Fibroblast of skin of back (primary cell): ENCODE measurements at regions not wholly inside any gene's neighbourhood (a gene's known extent, or its start where the extent isn't known, plus 50 kb on each side); places are given as distances from the start of the nearest gene placed in this dataset.
"Not testable (repeated sequence)": the region's sequence is repeated elsewhere in the genome, so short reads cannot be mapped to it uniquely, and the experiment has no call there.

Experiments used
- DNase-seq: peaks from one replicate; pipeline ENCODE4 v3.0.0-alpha.2; 2013

DNA sequence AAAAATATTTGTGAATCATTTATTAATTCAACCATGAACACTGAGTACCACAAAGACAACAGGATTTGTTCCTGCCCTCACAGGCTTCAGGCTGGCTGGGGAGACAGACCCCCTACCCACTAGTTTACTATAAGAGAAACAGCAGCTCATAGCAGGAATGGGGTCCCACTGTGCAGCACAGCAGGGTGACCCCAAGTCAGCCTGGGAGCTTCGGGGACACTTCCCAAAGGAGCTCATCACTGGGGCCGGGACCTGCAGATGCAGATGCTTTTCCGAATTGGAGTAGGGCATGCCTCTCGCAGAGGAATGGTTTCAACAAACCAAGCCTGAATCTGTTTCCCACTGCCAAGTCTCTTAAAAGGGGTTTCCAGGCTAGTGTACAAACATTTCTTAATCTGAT is 176.2 kb upstream of the PWP1 start:
- no peak for DNase-seq

- no peak for DNase-seq
Observed at GRCh38 chr12:107510211-107510610, 175.4 kb upstream of the PWP1 start.

DNA sequence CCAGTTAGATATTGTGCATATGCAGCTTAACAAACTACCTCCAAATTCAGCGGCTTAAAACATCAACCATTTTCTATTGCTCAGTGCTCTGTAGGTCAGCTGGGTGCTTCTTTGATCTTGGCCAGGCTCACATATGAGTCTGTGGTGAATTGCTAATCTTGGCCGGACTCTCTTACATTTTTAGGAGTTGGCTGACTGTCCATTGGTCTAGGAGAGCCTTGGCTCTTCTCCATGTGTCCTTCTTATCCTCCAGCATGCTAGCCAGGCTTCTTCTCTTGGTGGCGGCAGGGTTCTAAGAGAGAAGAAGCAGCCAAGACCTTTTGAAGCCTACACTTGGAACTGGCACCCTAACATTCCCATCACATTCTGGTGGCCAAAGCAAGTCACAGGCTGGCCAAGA is 174.3 kb upstream of the PWP1 start:
- DNase-seq = no peak

- DNase-seq = no peak
Observed at GRCh38 chr12:107512391-107512790, 173.2 kb upstream of the PWP1 start.

DNA sequence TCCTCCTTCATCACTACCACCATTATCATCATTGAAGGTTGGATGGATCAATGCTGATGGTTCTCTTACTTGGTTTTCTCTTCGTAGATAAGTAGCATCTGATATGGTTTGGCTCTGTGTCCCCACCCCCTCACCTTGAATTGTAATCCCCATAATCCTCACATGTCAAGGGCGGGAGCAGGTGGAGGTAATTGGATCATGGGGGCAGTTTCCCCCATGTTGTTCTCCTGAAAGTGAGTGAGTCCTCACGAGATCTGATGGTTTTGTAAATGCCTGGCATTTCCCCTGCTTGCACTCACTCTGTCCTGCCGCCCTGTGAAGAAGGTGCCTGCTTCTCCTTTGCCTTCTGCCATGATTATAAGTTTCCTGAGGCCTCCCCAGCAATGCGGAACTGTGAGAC is 172.4 kb upstream of the PWP1 start:
- DNase-seq = no peak

- no peak for DNase-seq
Observed at GRCh38 chr12:107513636-107514400, 171.8 kb upstream of the PWP1 start.

DNA sequence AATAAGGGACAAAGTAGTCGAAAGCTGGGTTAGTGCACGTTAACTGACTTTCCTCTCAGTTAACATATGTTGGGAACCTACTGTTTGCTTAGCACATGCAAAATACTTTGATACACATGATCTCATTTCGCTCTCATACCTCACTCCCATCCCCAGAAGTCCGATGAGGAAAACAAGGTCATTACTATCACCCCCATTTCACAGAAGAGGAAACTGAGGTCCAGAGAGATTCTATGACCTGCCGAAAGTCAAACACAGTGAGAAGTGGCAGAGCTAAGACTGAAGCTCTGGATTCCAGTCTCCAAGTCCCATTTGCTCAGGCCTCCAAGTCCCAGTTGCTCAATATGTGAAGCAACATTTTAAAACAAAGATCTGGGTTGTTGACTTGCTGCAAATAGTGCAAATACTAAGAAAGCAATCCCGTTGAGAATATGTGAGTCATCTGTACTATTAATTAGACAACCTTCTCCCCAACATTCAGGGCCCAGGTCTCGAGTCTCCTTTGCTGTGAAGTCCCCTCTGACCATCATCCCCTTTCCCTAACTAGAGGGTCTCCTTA is 170.6 kb upstream of the PWP1 start:
- DNase-seq = peak; percentile 55

DNA sequence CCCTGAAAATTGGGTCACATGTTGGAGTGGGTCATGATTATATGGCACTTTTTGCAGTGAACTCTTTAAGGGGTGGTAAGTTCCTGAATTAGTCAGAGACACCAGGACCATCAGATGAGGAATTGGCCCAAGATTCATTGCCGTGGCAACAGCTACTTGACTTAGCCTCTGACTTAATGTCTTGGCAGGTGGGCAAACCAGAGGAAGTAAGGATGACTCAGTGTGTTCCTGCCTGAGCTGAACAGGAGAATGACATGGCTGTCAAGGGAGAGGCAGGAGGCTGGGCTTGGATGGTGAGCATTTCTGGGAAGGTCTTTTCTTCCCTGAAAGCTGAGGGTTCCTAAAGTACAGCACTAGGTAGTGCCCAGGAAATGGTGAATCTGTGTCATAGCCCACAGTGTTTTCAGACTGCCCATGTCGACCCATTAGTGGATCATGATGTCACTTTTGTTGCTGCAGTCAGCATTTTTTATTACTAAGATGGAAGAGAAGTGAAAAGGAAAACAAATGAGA is 170.1 kb upstream of the PWP1 start:
- DNase-seq = peak; percentile 94

GRCh38 chr12:107517816-107518215 is 167.8 kb upstream of the PWP1 start:
- DNase-seq = not testable (repeated sequence)

DNA sequence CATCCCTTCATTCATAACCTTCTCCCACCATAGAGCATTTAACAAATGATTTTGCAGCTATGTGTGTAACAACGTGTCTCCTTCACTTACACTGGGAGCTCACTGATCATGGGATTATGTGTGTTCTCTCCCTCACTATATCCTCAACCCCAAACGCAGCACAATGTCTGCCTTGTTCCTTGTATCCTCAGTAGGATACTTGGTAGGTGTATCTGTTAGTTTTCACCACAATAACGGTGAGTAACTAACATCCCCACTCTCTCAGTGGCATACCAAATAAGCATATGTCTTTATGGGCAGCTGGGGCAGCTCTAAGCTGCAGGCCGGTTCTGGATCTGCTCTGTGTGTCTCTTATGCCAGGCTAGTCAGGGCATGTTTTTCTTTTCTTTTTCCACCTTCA is 166.7 kb upstream of the PWP1 start:
- no peak for DNase-seq

DNA sequence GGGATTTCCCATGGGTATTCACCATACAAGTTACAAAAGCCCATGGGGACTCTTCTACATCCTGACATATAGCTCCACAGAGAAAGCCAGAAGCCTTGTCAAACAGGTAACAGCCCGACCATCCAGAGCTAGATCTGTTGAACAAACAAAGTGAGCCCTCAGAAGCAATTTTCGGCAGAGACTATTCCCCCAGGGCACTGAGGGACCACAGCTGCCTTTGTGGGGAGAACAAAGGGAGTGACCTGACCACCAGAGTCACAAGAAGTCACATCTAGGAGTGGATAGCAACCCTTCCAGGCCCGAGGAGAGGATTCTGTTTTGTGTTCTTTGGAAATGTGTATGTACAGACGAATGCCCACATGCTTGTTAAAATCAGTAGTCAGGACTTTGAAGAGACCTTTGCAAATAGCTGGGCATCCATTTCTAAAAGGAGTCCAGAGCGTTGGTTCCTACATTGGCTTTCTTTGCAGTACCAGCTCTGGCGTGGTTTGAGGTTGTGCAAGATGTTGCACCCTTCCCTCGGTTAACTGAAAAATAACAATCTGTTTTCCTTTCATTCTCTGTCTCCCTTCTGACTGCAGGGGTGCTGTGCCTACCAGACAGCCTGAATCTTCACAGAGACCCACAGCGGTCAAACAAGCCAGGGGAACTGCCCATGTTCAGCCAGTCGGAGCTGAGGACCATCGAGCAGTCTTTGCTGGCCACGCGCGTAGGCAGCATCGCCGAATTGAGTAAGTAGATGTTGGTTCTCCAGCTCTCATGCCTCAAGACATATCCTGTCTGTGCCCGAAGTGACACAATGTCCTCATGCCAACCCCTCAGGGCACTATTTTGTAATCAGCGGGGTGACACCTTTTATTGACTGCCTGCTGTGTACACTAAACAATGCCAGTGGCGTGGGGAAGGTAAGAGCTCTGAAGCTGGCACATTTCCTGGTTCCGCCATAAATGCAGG is 165.4 kb upstream of the PWP1 start:
- DNase-seq = no peak

DNA sequence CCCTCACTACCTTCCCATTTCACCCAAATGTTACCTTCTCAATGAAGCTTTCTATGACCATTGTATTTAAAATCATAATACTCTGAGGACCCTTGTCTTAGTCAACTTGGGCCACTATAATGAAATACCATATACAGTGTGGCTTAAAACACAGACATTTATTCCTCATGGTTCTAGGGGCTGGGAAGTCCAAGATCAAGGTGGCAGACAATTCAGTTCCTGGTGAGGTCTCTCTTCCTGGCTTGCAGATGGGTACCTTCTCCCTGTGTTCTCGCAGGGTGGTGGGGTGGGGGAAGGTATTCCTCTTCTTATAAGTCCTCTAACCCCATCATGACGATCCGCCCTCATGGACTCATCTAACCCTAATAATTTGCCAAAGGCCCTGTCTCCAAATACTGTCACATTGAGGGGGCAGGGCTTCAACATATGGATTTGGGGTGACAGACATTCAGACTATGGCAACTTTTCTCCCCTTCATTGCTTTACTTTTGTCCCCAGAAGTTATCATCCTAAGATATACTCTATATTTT is 163.7 kb upstream of the PWP1 start:
- DNase-seq = no peak

DNA sequence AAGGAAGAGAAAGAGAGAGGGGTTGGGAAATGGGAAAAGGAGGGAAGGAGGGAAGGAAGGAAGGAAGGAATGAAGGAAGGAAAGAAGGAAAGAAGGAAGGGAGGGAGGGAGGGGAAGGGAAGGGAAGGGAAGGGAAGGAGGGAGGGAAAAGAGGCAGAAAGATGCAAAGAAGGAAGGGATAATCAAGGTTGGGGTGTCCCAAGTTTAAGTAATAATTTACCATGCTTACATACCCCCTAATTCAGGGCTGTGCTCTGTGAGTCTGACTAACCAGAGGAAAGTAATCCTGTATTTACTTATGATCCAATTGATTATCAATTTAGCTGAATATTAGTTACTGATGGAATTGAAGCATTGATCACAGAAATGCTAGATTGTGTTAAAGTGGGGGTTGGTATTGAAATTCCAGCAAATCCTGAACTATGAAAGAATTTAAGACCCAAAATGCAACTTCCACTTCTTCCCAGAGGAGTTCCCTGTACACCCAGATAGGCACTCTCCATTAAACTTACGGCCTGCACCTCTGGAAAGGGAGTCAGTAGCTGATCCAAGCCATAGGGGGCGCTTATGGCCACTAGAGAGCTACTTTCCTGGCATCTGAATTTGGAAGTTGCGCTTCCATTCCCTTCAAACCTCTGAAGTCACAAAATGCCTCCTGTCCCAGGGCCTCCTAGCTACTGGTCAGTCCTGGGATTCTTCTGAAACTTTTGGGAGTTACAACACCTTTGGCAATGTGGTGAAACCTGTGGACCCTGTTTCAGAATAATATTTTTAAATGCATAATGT is 162.7 kb upstream of the PWP1 start:
- DNase-seq = no peak

GRCh38 chr12:107523775-107524535 is 161.6 kb upstream of the PWP1 start:
- DNase-seq = no peak

DNA sequence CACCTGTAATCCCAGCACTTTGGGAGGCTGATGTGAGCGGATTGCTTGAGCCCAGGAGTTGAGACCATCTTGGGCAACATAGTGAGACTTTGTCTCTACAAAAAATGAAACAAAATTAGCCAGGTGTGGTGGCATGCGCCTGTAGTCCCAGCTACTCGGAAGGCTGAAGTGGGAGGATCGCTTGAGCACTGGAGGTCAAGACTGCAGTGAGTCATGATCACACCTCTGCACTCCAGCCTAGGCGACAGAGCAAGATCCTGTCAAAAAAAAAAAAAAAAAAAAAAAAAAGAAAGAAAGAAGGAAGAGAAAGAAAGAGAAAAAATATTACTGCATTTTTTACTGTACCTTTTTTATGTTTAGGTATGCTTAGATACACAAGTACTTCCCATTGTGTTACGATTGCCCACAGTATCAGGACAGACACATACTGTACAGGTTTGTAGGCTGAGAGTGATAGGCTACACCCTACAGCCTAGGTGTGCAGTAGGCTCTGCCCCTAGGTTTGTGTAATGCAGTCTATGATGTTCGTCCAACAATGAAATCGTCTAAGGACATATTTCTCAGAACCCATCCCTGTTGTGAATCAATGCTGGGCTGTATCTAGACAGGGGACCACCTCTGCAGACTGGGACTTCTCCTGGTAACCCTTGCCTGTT is 160.4 kb upstream of the PWP1 start:
- no peak for DNase-seq

- DNase-seq = no peak
Observed at GRCh38 chr12:107525719-107526554, 159.7 kb upstream of the PWP1 start.

GRCh38 chr12:107526555-107527180 is 158.9 kb upstream of the PWP1 start:
- DNase-seq = no peak

DNA sequence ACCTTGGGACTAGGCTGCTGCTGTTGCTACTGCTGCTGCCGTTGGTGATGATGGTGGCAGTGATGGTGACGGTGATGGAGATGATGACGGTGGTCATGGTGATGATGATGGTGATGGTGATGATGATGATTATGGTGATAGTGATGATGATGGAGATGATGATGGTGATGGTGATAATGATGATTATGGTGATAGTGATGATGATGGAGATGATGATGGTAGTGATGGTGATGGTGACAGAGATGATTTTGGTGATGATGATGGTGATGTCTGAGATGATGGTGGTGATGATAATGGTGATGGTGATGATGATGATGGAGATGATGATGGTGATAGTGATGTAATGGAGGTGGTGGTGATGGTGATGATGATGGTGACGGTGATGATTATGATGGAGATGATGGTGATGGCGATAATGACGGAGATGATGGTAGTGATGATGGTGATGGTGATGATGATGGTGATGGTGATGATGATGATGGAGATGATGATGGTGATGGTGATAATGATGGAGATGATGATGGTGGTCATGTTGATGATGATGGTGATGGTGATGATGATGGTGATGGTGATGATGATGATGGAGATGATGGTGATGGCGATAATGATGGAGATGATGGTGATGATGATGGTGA is 156.8 kb upstream of the PWP1 start:
- no peak for DNase-seq

DNA sequence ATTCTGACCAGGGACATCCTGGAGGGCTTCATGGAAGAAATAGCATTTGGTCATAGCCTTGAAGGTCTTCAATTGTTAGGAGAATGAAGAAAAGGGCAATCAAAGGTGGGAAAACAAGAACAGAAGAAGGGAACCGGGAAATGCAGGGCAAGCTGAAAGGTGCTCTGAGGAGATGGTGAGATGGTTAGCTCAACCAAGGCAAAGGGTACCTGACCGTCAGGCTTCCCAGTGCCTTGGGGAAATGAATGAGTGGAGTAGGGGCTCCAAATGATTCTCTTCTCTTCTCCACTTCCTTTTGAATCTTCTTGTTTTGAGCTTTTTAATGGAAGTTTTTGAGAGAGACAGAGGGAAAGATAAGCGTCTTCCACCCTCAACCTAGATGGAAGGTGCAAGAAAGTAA is 155.6 kb upstream of the PWP1 start:
- no peak for DNase-seq
